Smooth muscle cell of the brain vasculature (primary cell): ENCODE measurements at regions not wholly inside any gene's neighbourhood (a gene's known extent, or its start where the extent isn't known, plus 50 kb on each side); places are given as distances from the start of the nearest gene placed in this dataset.
A peak's percentile ranks its signal among the peaks of the same experiment; 100 is the strongest.
"Not testable (repeated sequence)": the region's sequence is repeated elsewhere in the genome, so short reads cannot be mapped to it uniquely, and the experiment has no call there.

Experiments
- DNase-seq: peaks from one replicate; pipeline ENCODE4 v3.0.0-alpha.2; 2012; ENCODE audit warnings: low read depth, low spot score

- DNase-seq: peak; percentile 40
Observed at GRCh38 chr1:55468142-55468795, 253.1 kb upstream of the USP24 start.

- no peak for DNase-seq
Observed at GRCh38 chr1:55466921-55467320, 251.8 kb upstream of the USP24 start.

- DNase-seq: no peak
Observed at GRCh38 chr1:55466373-55466772, 251.2 kb upstream of the USP24 start.

GRCh38 chr1:55464550-55464949, 249.4 kb upstream of the USP24 start:
- no peak for DNase-seq

GRCh38 chr1:55463814-55464475, 248.8 kb upstream of the USP24 start:
- DNase-seq: no peak

- DNase-seq: no peak
Observed at GRCh38 chr1:55457874-55458273, 242.7 kb upstream of the USP24 start.

- no peak for DNase-seq
Observed at GRCh38 chr1:55456971-55457370, 241.8 kb upstream of the USP24 start.

GRCh38 chr1:55448261-55448660, 233.1 kb upstream of the USP24 start:
- DNase-seq: no peak

- no peak for DNase-seq
Observed at GRCh38 chr1:55447488-55447887, 232.3 kb upstream of the USP24 start.

- DNase-seq: no peak
Observed at GRCh38 chr1:55446351-55446750, 231.2 kb upstream of the USP24 start.

- no peak for DNase-seq
Observed at GRCh38 chr1:55445416-55445815, 230.3 kb upstream of the USP24 start.

- DNase-seq: no peak
Observed at GRCh38 chr1:55444667-55445066, 229.5 kb upstream of the USP24 start.

GRCh38 chr1:55443175-55443915, 228.2 kb upstream of the USP24 start:
- DNase-seq: peak; percentile 92

- DNase-seq: no peak
Observed at GRCh38 chr1:55441489-55441888, 226.3 kb upstream of the USP24 start.

- DNase-seq: no peak
Observed at GRCh38 chr1:55437692-55438091, 222.5 kb upstream of the USP24 start.

- DNase-seq: not testable (repeated sequence)
Observed at GRCh38 chr1:55430720-55431119, 215.6 kb upstream of the USP24 start.

- DNase-seq: not testable (repeated sequence)
Observed at GRCh38 chr1:55430206-55430605, 215.0 kb upstream of the USP24 start.

GRCh38 chr1:55428944-55429931, 214.1 kb upstream of the USP24 start:
- peak; percentile 92 for DNase-seq

GRCh38 chr1:55428231-55428630, 213.1 kb upstream of the USP24 start:
- no peak for DNase-seq

- DNase-seq: no peak
Observed at GRCh38 chr1:55427606-55428005, 212.4 kb upstream of the USP24 start.

- no peak for DNase-seq
Observed at GRCh38 chr1:55426619-55427018, 211.5 kb upstream of the USP24 start.

- no peak for DNase-seq
Observed at GRCh38 chr1:55426156-55426555, 211.0 kb upstream of the USP24 start.
